ENCODE measurements at regions not wholly inside any gene's neighbourhood (a gene's known extent, or its start where the extent isn't known, plus 50 kb on each side); places are given as distances from the start of the nearest gene placed in this dataset.

- Histone ChIP-seq H2AK5ac (ENCODE audit: low read depth, low read length) (no peak overlapping the region), H3K4ac (ENCODE audit: low read depth, low read length) (no peak overlapping the region), H3K14ac (replicated peaks; ENCODE audit: low read depth, low read length) (no peak overlapping the region), H3K36me3 (ENCODE audit: control insufficient read depth, insufficient read depth, low read length) (no peaks in the 10 kb centered on the region), H3K9ac (ENCODE audit: low read depth, low read length) (no peak overlapping the region), H2BK5ac (ENCODE audit: low read depth, low read length, poor library complexity, severe bottlenecking) (no peak overlapping the region), H4K91ac (ENCODE audit: insufficient read depth, low read depth, low read length) (no peak overlapping the region), H3K18ac (ENCODE audit: low read depth, low read length) (no peak overlapping the region), H3K27me3 (ENCODE audit: control insufficient read depth, insufficient read depth, low read length) (no peaks in the 10 kb centered on the region), H2AK9ac (replicated peaks; ENCODE audit: low read depth, low read length, poor library complexity) (no peak overlapping the region), H3K9me3 (ENCODE audit: control insufficient read depth, insufficient read depth, low read length) (peaks cover 4% of the 10 kb centered on the region), H3K56ac (ENCODE audit: extremely low read depth, insufficient read depth, low read length) (no peak overlapping the region), H3K4me2 (ENCODE audit: low read depth, low read length) (no peak overlapping the region), H3K27ac (ENCODE audit: insufficient read depth, low read length) (no peak overlapping the region), H4K5ac (ENCODE audit: low read depth, low read length) (no peak overlapping the region), H2AFZ (replicated peaks; ENCODE audit: low read length, poor library complexity) (no peak overlapping the region), H4K20me1 (ENCODE audit: insufficient read depth, low read length) (no peaks in the 10 kb centered on the region), H3K79me1 (ENCODE audit: low read depth in 1 of 2, low read length in 2 of 2) (no peaks in the 10 kb centered on the region), H3K4me1 (ENCODE audit: control insufficient read depth, insufficient read depth, low read length) (no peaks in the 10 kb centered on the region), H3K4me3 (ENCODE audit: insufficient read depth, low read depth, low read length) (no peak overlapping the region), H2BK120ac (ENCODE audit: low read depth, low read length) (no peak overlapping the region), H3K9me1 (ENCODE audit: insufficient read depth, low read length) (no peaks in the 10 kb centered on the region), H3K23ac (ENCODE audit: low read depth, low read length) (no peak overlapping the region), H4K8ac (ENCODE audit: low read depth in 2 of 2, low read length in 2 of 2) (no peak overlapping the region), H2BK15ac (ENCODE audit: low read depth, low read length) (no peak overlapping the region), H2BK20ac (ENCODE audit: low read depth, low read length) (no peak overlapping the region)
- dilution Hi-C loops (cut with HindIII; ENCODE audit: low sequenced_read_pairs, unreplicated experiment) (no loop called here), intact Hi-C loops (cut with micrococcal nuclease) (no loop called here), in situ Hi-C loops (cut with MboI; ENCODE audit: low sequenced_read_pairs) (no loop called here)
- ATAC-seq (ENCODE audit: low read depth) (no peak), DNase-seq (no peak)
- no CpG with 5 or more reads among the region's 1 CpG for WGBS, 2 experiments (ENCODE audit: extremely low coverage in 2 of 2, insufficient read length in 1 of 2)
- TF ChIP-seq RFX5 (IDR thresholded peaks at IDR 0.05; ENCODE audit: low read depth, low read length), result no peak
- TF ChIP-seq, protein P1, sequence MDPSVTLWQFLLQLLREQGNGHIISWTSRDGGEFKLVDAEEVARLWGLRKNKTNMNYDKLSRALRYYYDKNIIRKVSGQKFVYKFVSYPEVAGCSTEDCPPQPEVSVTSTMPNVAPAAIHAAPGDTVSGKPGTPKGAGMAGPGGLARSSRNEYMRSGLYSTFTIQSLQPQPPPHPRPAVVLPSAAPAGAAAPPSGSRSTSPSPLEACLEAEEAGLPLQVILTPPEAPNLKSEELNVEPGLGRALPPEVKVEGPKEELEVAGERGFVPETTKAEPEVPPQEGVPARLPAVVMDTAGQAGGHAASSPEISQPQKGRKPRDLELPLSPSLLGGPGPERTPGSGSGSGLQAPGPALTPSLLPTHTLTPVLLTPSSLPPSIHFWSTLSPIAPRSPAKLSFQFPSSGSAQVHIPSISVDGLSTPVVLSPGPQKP (IDR thresholded peaks at IDR 0.05; ENCODE audit: borderline replicate concordance, low read depth, low read length), result no peak
- no peak for TF ChIP-seq RAD21 (IDR thresholded peaks at IDR 0.05; ENCODE audit: low read length)
- ChIA-PET POLR2A (ENCODE audit: unreplicated experiment) (no interaction called here), CTCF (interaction anchor here (1.1 kb wide), 1 partner anchor 11 kb away, joined by 3 read pairs; no protein-coding TSS in a partner anchor)
- no TSS peak for BruUV-seq (replicated peaks)
Measured at GRCh38 chr14:86973177-86973576, 1019.8 kb downstream of the GALC start.

All from IMR-90 (cell line).